A673 (cell line): ENCODE measurements at regions not wholly inside any gene's neighbourhood (a gene's known extent, or its start where the extent isn't known, plus 50 kb on each side); places are given as distances from the start of the nearest gene placed in this dataset.

Experiments
- CTCF ChIP-seq: fragments of 300-800, 200-600 bp; sonication (generic); conservative IDR thresholded peaks from 2 replicates; pipeline ENCODE4 v1.5.1; 2017; ENCODE audit warnings: low read depth, mild to moderate bottlenecking, antibody characterized with exemption, low read length, moderate library complexity, mixed read lengths
- EZH2 ChIP-seq: fragments of 200-600 bp; sonication (generic); IDR thresholded peaks from 2 replicates; pipeline ENCODE4 v1.6.1; 2017; ENCODE audit warnings: borderline replicate concordance, low read depth, mild to moderate bottlenecking, mixed read lengths, antibody characterized with exemption, low read length; ENCODE audit not compliant: poor library complexity, severe bottlenecking

- TF ChIP-seq EZH2 (no peak), CTCF (no peak)
These were observed 213.4 kb downstream of the RND3 start for GRCh38 chr2:150274108-150274507.
